ENCODE measurements at regions not wholly inside any gene's neighbourhood (a gene's known extent, or its start where the extent isn't known, plus 50 kb on each side); places are given as distances from the start of the nearest gene placed in this dataset.
"Not testable (repeated sequence)": the region's sequence is repeated elsewhere in the genome, so short reads cannot be mapped to it uniquely, and the experiment has no call there.

GRCh38 chr13:18673794-18674193, 507.8 kb downstream of the TUBA3C start:
- intact Hi-C loops (cut with micrococcal nuclease; ENCODE audit: unreplicated experiment); H4K20me1 ChIP-seq (ENCODE audit: control insufficient read depth, insufficient read depth); H3K9me3 ChIP-seq (replicated peaks; ENCODE audit: control insufficient read depth, insufficient read depth, low read length); H2AFZ ChIP-seq (ENCODE audit: control insufficient read depth, low read depth, low read length); H3K4me3 ChIP-seq; BruUV-seq (replicated peaks); H3K4me2 ChIP-seq (ENCODE audit: control insufficient read depth, insufficient read depth); SMC1A ChIA-PET (ENCODE audit: uncharacterized antibody, unreplicated experiment); RAD21 ChIA-PET (ENCODE audit: unreplicated experiment); POLR2A ChIA-PET; H3K27me3 ChIP-seq (replicated peaks in 1 of 2; ENCODE audit: control insufficient read depth in 2 of 2, insufficient read depth in 2 of 2, low read length in 1 of 2); H3K9ac ChIP-seq (ENCODE audit: control insufficient read depth, insufficient read depth, low read length); H3K4me1 ChIP-seq (ENCODE audit: control insufficient read depth, insufficient read depth, low read length); ATAC-seq; DNase-seq (ENCODE audit: low read depth, low spot score); in situ Hi-C loops (cut with MboI); CTCF ChIA-PET; H3K79me2 ChIP-seq (ENCODE audit: control insufficient read depth, insufficient read depth, low read length); H3K36me3 ChIP-seq (ENCODE audit: control insufficient read depth in 2 of 2, insufficient read depth in 2 of 2, low read length in 1 of 2); FAIRE-seq; H3K27ac ChIP-seq (ENCODE audit: control insufficient read depth, insufficient read depth): not testable (repeated sequence)
- WGBS (ENCODE audit: insufficient coverage, insufficient replicate concordance, low lambda C conversion rate, missing lambda C conversion rate): no CpG with 5 or more reads among the region's 33 CpGs

- H3K4me1 ChIP-seq (ENCODE audit: control insufficient read depth, insufficient read depth, low read length); FAIRE-seq; H3K9ac ChIP-seq (ENCODE audit: control insufficient read depth, insufficient read depth, low read length); CTCF ChIA-PET; H3K27me3 ChIP-seq (replicated peaks in 1 of 2; ENCODE audit: control insufficient read depth in 2 of 2, insufficient read depth in 2 of 2, low read length in 1 of 2); H2AFZ ChIP-seq (ENCODE audit: control insufficient read depth, low read depth, low read length); POLR2A ChIA-PET; H3K36me3 ChIP-seq (ENCODE audit: control insufficient read depth in 2 of 2, insufficient read depth in 2 of 2, low read length in 1 of 2); H3K4me2 ChIP-seq (ENCODE audit: control insufficient read depth, insufficient read depth); BruUV-seq (replicated peaks); H3K4me3 ChIP-seq; H3K9me3 ChIP-seq (replicated peaks; ENCODE audit: control insufficient read depth, insufficient read depth, low read length); DNase-seq (ENCODE audit: low read depth, low spot score); H4K20me1 ChIP-seq (ENCODE audit: control insufficient read depth, insufficient read depth); intact Hi-C loops (cut with micrococcal nuclease; ENCODE audit: unreplicated experiment); SMC1A ChIA-PET (ENCODE audit: uncharacterized antibody, unreplicated experiment); in situ Hi-C loops (cut with MboI); H3K79me2 ChIP-seq (ENCODE audit: control insufficient read depth, insufficient read depth, low read length); ATAC-seq; H3K27ac ChIP-seq (ENCODE audit: control insufficient read depth, insufficient read depth); RAD21 ChIA-PET (ENCODE audit: unreplicated experiment): not testable (repeated sequence)
- WGBS (ENCODE audit: insufficient coverage, insufficient replicate concordance, low lambda C conversion rate, missing lambda C conversion rate): 56% methylated on average over 10 of the region's 16 CpGs
Measured at GRCh38 chr13:18666585-18666984, 515.0 kb downstream of the TUBA3C start.

- ATAC-seq; H3K27ac ChIP-seq (ENCODE audit: control insufficient read depth, insufficient read depth); FAIRE-seq; H3K9me3 ChIP-seq (replicated peaks; ENCODE audit: control insufficient read depth, insufficient read depth, low read length); H3K36me3 ChIP-seq (ENCODE audit: control insufficient read depth in 2 of 2, insufficient read depth in 2 of 2, low read length in 1 of 2); H4K20me1 ChIP-seq (ENCODE audit: control insufficient read depth, insufficient read depth); CTCF ChIA-PET; SMC1A ChIA-PET (ENCODE audit: uncharacterized antibody, unreplicated experiment); H3K4me1 ChIP-seq (ENCODE audit: control insufficient read depth, insufficient read depth, low read length); H3K4me3 ChIP-seq; H3K79me2 ChIP-seq (ENCODE audit: control insufficient read depth, insufficient read depth, low read length); POLR2A ChIA-PET; H3K4me2 ChIP-seq (ENCODE audit: control insufficient read depth, insufficient read depth); DNase-seq (ENCODE audit: low read depth, low spot score); intact Hi-C loops (cut with micrococcal nuclease; ENCODE audit: unreplicated experiment); H2AFZ ChIP-seq (ENCODE audit: control insufficient read depth, low read depth, low read length); H3K27me3 ChIP-seq (replicated peaks in 1 of 2; ENCODE audit: control insufficient read depth in 2 of 2, insufficient read depth in 2 of 2, low read length in 1 of 2); H3K9ac ChIP-seq (ENCODE audit: control insufficient read depth, insufficient read depth, low read length); RAD21 ChIA-PET (ENCODE audit: unreplicated experiment); in situ Hi-C loops (cut with MboI); BruUV-seq (replicated peaks): not testable (repeated sequence)
- 56% methylated on average over 9 of the region's 16 CpGs for WGBS (ENCODE audit: insufficient coverage, insufficient replicate concordance, low lambda C conversion rate, missing lambda C conversion rate)
Measured at GRCh38 chr13:18665716-18666115, 515.9 kb downstream of the TUBA3C start.

GRCh38 chr13:18665124-18665523, 516.5 kb downstream of the TUBA3C start:
- BruUV-seq (replicated peaks); in situ Hi-C loops (cut with MboI); H3K9me3 ChIP-seq (replicated peaks; ENCODE audit: control insufficient read depth, insufficient read depth, low read length); H3K27me3 ChIP-seq (replicated peaks in 1 of 2; ENCODE audit: control insufficient read depth in 2 of 2, insufficient read depth in 2 of 2, low read length in 1 of 2); H4K20me1 ChIP-seq (ENCODE audit: control insufficient read depth, insufficient read depth); SMC1A ChIA-PET (ENCODE audit: uncharacterized antibody, unreplicated experiment); POLR2A ChIA-PET; FAIRE-seq; intact Hi-C loops (cut with micrococcal nuclease; ENCODE audit: unreplicated experiment); DNase-seq (ENCODE audit: low read depth, low spot score); H3K36me3 ChIP-seq (ENCODE audit: control insufficient read depth in 2 of 2, insufficient read depth in 2 of 2, low read length in 1 of 2); H3K4me2 ChIP-seq (ENCODE audit: control insufficient read depth, insufficient read depth); H3K4me3 ChIP-seq; H3K79me2 ChIP-seq (ENCODE audit: control insufficient read depth, insufficient read depth, low read length); H3K9ac ChIP-seq (ENCODE audit: control insufficient read depth, insufficient read depth, low read length); ATAC-seq; H3K27ac ChIP-seq (ENCODE audit: control insufficient read depth, insufficient read depth); H2AFZ ChIP-seq (ENCODE audit: control insufficient read depth, low read depth, low read length); CTCF ChIA-PET; RAD21 ChIA-PET (ENCODE audit: unreplicated experiment); H3K4me1 ChIP-seq (ENCODE audit: control insufficient read depth, insufficient read depth, low read length): not testable (repeated sequence)
- 87% methylated on average over 25 of the region's 46 CpGs for WGBS (ENCODE audit: insufficient coverage, insufficient replicate concordance, low lambda C conversion rate, missing lambda C conversion rate)

All from GM12878 (cell line).